Cardiac muscle cell (in vitro differentiated cells and primary cell): ENCODE measurements at regions not wholly inside any gene's neighbourhood (a gene's known extent, or its start where the extent isn't known, plus 50 kb on each side); places are given as distances from the start of the nearest gene placed in this dataset.

Experiments
- DNase-seq, 2 donors: peaks; one replicate each; pipeline versions ENCODE4 v3.0.0 to v3.0.0-alpha.2; 2010 to 2017; ENCODE audit warnings: low read depth in 1 of 2, low spot score in 1 of 2
- H3K27ac ChIP-seq: fragments of 200-600 bp; sonication (generic); 2 replicates; pipeline ENCODE4 v1.5.1; 2016
- H3K27me3 ChIP-seq: fragments of 200-600 bp; sonication (generic); 2 replicates; pipeline ENCODE4 v1.6.0; 2016; ENCODE audit warnings: control low read depth
- H3K36me3 ChIP-seq: fragments of 200-600 bp; sonication (generic); 2 replicates; pipeline ENCODE4 v1.5.1; 2016; ENCODE audit warnings: control low read depth
- H3K4me1 ChIP-seq: fragments of 200-600 bp; sonication (generic); 2 replicates; pipeline ENCODE4 v1.8.1; 2017; ENCODE audit warnings: low read depth, mild to moderate bottlenecking, mixed run types
- H3K4me3 ChIP-seq: fragments of 200-600 bp; sonication (generic); 2 replicates; pipeline ENCODE4 v1.5.1; 2016; ENCODE audit warnings: mild to moderate bottlenecking
- H3K9me3 ChIP-seq: fragments of 200-600 bp; sonication (generic); 2 replicates; pipeline ENCODE4 v1.5.1; 2017; ENCODE audit warnings: low read depth, mild to moderate bottlenecking, control low read depth
- TF ChIP-seq, protein P1 (sequence below): IDR thresholded peaks from 2 replicates; pipeline ENCODE4 v1.5.1; 2012; ENCODE audit warnings: low read depth, mild to moderate bottlenecking, low read length

- Histone ChIP-seq H3K36me3 (no peaks in the 10 kb centered on the region), H3K4me3 (no peak overlapping the region), H3K27me3 (no peaks in the 10 kb centered on the region), H3K27ac (no peak overlapping the region), H3K9me3 (no peaks in the 10 kb centered on the region), H3K4me1 (no peaks in the 10 kb centered on the region)
- DNase-seq, result no peak
- TF ChIP-seq, protein P1, sequence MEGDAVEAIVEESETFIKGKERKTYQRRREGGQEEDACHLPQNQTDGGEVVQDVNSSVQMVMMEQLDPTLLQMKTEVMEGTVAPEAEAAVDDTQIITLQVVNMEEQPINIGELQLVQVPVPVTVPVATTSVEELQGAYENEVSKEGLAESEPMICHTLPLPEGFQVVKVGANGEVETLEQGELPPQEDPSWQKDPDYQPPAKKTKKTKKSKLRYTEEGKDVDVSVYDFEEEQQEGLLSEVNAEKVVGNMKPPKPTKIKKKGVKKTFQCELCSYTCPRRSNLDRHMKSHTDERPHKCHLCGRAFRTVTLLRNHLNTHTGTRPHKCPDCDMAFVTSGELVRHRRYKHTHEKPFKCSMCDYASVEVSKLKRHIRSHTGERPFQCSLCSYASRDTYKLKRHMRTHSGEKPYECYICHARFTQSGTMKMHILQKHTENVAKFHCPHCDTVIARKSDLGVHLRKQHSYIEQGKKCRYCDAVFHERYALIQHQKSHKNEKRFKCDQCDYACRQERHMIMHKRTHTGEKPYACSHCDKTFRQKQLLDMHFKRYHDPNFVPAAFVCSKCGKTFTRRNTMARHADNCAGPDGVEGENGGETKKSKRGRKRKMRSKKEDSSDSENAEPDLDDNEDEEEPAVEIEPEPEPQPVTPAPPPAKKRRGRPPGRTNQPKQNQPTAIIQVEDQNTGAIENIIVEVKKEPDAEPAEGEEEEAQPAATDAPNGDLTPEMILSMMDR, result no peak
These were observed 180.5 kb upstream of the RBPJ start for GRCh38 chr4:26140150-26140898.

DNA sequence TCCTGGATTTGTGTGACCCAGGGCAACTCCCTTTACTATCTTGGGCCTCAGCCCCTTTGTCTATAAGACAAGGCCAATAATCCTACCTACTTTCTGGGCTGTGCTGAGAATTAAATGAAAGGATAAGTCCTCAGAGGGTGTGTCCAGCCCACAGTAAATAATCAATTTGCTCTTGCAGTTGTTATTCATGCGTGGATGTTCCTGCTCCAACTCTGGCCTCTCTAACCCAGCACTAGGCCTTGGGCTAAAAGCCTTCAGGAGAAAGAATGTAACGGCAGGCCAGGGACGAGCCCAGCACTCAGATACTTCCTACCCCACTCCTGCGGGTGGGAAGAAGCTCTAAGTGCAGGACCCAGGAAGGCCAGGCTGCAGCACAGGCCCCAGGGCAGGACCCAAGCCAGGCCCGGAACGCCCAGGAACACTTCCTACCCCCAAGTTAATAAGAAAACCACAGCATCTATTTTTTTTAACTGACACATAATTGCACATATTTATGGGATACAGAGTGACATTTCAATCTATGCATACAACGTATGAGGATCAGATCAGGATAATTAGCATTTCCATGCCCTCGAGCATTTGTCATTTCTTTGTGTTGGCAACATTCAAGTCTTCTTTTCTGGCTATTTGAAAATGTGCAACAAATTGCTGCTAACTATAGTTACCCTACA, 179.6 kb upstream of the RBPJ start:
- no peak overlapping the region for H3K27ac ChIP-seq
- H3K4me3 ChIP-seq, result no peak overlapping the region

GRCh38 chr4:26141911-26142638, 178.7 kb upstream of the RBPJ start:
- H3K27me3 ChIP-seq, result no peaks in the 10 kb centered on the region
- peak in 1 of 2 donors; percentile 25 for DNase-seq
- TF ChIP-seq, protein P1, result no peak
- no peaks in the 10 kb centered on the region for H3K36me3 ChIP-seq
- H3K27ac ChIP-seq, result no peak overlapping the region
- no peaks in the 10 kb centered on the region for H3K4me1 ChIP-seq
- H3K4me3 ChIP-seq, result no peak overlapping the region
- H3K9me3 ChIP-seq, result no peaks in the 10 kb centered on the region

More for the DNA sequence above, 179.6 kb upstream of the RBPJ start:
- Histone ChIP-seq H3K9me3 (no peaks in the 10 kb centered on the region), H3K27me3 (no peaks in the 10 kb centered on the region), H3K4me1 (no peaks in the 10 kb centered on the region), H3K36me3 (no peaks in the 10 kb centered on the region)
- TF ChIP-seq, protein P1, result no peak
- DNase-seq, result no peak

DNA sequence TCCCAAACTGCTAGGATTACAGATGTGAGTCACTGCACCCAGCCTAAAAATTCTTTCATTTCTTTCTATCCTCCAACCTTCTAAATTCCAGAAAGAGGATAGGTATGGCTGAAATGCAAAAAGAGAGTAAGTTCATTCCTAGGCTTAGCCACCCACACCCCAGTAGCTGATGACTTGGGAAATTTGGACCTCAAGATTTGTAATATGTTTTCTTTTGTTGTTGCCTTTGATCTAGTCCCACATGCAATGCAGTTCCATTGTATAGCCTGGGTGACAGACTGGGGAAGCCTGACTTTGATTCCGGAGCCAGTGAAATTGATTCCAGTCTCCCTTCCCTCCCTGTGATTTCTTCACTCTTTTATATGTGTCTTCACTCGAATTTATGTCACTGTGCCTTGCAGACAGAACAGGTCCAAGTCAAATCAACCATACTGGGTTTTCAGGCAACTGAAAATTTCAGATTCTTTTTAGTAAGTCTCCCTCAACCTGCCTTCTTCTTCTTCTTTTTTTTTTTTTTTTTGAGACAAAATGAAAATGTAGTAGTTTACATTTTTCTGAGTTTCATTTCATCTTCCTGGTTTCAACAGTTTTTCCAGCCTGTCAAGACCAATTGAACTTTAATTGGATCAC, 176.2 kb upstream of the RBPJ start:
- H3K4me3 ChIP-seq, result no peak overlapping the region
- no peak for DNase-seq
- H3K27ac ChIP-seq, result no peak overlapping the region
- H3K4me1 ChIP-seq, result no peaks in the 10 kb centered on the region
- H3K9me3 ChIP-seq, result no peaks in the 10 kb centered on the region
- no peaks in the 10 kb centered on the region for H3K36me3 ChIP-seq
- H3K27me3 ChIP-seq, result no peaks in the 10 kb centered on the region
- TF ChIP-seq, protein P1, result no peak

GRCh38 chr4:26145212-26145611, 175.6 kb upstream of the RBPJ start:
- Histone ChIP-seq H3K27ac (no peak overlapping the region), H3K4me1 (no peaks in the 10 kb centered on the region), H3K27me3 (no peaks in the 10 kb centered on the region), H3K9me3 (no peaks in the 10 kb centered on the region), H3K36me3 (no peaks in the 10 kb centered on the region), H3K4me3 (no peak overlapping the region)
- DNase-seq, result no peak
- TF ChIP-seq, protein P1, result no peak
